Esophagus muscularis mucosa (tissue), 3 donors: ENCODE measurements at regions not wholly inside any gene's neighbourhood (a gene's known extent, or its start where the extent isn't known, plus 50 kb on each side); places are given as distances from the start of the nearest gene placed in this dataset.

ENCODE experiments used
- EP300 ChIP-seq: sonication (generic); formaldehyde crosslinking; IDR thresholded peaks from one replicate; pipeline ENCODE4 v1.6.1; 2017; ENCODE audit warnings: antibody characterized with exemption
- TF ChIP-seq, protein P1 (sequence below), 3 experiments: fragments of 200-600 bp in 2 of 3; fragments of 450-650 bp in 1 of 3; sonication (generic) in 2 of 3; IDR thresholded peaks; one replicate each; pipeline ENCODE4 v1.5.1; 2017 to 2019; ENCODE audit warnings: antibody characterized with exemption in 3 of 3, mild to moderate bottlenecking in 2 of 3, moderate library complexity in 1 of 3

DNA sequence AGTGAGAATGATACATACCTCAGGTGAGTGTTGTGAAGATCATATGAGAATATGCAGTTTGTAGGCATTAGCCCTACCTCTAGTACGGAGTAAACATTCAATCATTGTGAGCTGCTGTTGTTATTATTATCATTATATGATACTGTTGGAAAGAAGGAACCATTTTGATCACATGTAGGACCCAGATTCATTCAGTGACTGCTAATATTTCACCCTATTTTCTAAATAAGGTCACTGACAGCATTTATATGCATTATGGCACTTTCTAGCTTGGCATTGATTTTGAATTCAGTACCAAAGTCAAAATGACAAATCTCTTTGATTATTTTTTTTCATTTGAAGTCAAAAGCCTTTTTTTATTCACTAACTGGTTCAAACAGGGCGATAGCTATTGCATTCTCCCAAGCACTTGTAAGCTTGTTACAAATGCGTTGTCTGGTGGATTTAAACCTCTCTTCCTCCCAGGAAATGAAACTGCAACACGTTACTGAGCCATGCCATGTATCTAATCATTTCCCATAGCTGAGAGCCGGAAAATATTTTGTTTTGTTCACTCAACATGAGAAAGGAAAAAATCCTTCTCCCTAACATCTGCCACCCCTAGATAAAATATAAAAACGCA, 320.8 kb upstream of the SGCD start:
- no peak for TF ChIP-seq EP300
- TF ChIP-seq, protein P1, sequence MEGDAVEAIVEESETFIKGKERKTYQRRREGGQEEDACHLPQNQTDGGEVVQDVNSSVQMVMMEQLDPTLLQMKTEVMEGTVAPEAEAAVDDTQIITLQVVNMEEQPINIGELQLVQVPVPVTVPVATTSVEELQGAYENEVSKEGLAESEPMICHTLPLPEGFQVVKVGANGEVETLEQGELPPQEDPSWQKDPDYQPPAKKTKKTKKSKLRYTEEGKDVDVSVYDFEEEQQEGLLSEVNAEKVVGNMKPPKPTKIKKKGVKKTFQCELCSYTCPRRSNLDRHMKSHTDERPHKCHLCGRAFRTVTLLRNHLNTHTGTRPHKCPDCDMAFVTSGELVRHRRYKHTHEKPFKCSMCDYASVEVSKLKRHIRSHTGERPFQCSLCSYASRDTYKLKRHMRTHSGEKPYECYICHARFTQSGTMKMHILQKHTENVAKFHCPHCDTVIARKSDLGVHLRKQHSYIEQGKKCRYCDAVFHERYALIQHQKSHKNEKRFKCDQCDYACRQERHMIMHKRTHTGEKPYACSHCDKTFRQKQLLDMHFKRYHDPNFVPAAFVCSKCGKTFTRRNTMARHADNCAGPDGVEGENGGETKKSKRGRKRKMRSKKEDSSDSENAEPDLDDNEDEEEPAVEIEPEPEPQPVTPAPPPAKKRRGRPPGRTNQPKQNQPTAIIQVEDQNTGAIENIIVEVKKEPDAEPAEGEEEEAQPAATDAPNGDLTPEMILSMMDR (IDR thresholded peaks at IDR 0.05), result no peak
